LNCaP clone FGC (cell line): ENCODE measurements at regions not wholly inside any gene's neighbourhood (a gene's known extent, or its start where the extent isn't known, plus 50 kb on each side); places are given as distances from the start of the nearest gene placed in this dataset.

Source experiments
- DNase-seq: peaks from one replicate; pipeline ENCODE4 v3.0.0-alpha.2; 2011; ENCODE audit warnings: low read depth
- H3K4me3 ChIP-seq: 2 replicates; pipeline ENCODE4 v1.5.1; 2011; ENCODE audit warnings: mild to moderate bottlenecking, low read depth, low read length, control low read depth
- CTCF ChIP-seq: IDR thresholded peaks from 2 replicates; pipeline ENCODE4 v1.5.1; 2012; ENCODE audit warnings: mild to moderate bottlenecking; ENCODE audit not compliant: control insufficient read depth, insufficient read depth; ENCODE audit errors: extremely low read depth

DNA sequence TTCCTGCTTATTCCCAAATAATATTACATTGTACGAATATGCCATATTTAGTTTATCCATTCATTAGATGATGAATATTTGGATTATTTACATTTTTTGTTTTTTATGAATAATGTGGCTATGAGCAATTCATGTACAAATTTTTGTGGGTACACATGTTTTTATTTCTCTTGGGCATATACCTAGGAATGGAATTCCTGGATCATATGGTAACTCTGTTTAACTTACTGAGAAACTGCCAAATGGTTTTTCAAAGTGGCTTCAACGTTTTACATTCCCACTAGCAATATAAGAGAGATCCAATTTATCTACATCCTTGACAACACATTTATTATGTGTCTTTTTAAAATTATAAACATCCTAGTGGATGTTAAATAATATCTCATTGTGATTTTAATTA is 362.0 kb upstream of the TMCO5A start:
- no peak for DNase-seq
- no peak for TF ChIP-seq CTCF
- H3K4me3 ChIP-seq, result no peak overlapping the region

- H3K4me3 ChIP-seq, result no peak overlapping the region
- no peak for TF ChIP-seq CTCF
- DNase-seq, result no peak
Measured at GRCh38 chr15:37574985-37575384, 359.5 kb upstream of the TMCO5A start.

DNA sequence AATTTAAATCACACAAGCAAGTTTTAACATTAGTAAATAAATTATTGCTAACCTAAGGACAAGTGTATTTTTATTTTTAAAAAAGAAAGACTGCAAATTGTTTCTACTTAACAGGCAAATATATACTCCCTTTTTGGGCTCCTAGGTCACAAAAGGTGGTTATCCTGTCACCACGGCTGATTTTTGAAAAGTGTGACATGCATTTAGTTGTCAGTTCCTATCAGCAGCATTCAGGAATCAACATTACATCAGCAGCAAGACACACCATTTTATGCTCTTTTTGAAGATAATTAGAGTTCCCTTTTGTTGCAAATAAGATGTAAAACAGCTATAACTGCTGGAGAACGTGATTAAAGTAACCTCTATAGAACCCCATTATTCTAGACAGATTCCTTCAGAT is 357.5 kb upstream of the TMCO5A start:
- H3K4me3 ChIP-seq, result no peak overlapping the region
- TF ChIP-seq CTCF, result no peak
- DNase-seq, result no peak

GRCh38 chr15:37581866-37582532 is 352.4 kb upstream of the TMCO5A start:
- DNase-seq, result no peak
- no peak overlapping the region for H3K4me3 ChIP-seq
- no peak for TF ChIP-seq CTCF

DNA sequence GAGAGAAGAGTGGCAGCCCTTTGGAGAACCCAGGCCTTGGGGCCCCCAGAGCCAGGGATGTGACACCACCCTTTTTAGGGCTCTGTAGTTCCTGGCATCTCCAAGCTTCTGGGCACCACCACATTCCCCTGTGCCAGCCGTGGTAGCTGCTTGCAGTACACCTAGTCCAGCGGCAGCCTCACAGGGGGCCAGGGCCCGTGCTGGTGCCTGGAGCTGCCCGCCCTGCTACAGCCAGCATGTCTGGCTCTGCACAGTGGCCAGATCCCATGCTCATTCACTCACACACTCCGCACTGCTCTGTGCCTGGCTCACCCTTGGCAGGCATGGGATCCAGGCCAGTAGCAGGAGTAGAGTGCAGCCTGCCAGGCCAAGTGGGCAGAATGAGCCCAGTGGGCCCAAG is 351.6 kb upstream of the TMCO5A start:
- TF ChIP-seq CTCF, result no peak

GRCh38 chr15:37586011-37586583 is 348.3 kb upstream of the TMCO5A start:
- TF ChIP-seq CTCF, result no peak
- no peak overlapping the region for H3K4me3 ChIP-seq
- DNase-seq, result no peak

More for the DNA sequence above, 351.6 kb upstream of the TMCO5A start:
- no peak for DNase-seq
- H3K4me3 ChIP-seq, result no peak overlapping the region

GRCh38 chr15:37586976-37587375 is 347.5 kb upstream of the TMCO5A start:
- no peak overlapping the region for H3K4me3 ChIP-seq
- DNase-seq, result no peak
- no peak for TF ChIP-seq CTCF
